Neural progenitor cell (in vitro differentiated cells): ENCODE measurements at regions not wholly inside any gene's neighbourhood (a gene's known extent, or its start where the extent isn't known, plus 50 kb on each side); places are given as distances from the start of the nearest gene placed in this dataset.

Source experiments
- DNase-seq: peaks from one replicate; pipeline ENCODE4 v3.0.0-alpha.2; 2016; ENCODE audit warnings: low spot score
- H2AFZ ChIP-seq: fragments of 200-600 bp; sonication (generic); replicated peaks from 2 replicates; pipeline ENCODE4 v1.6.1; 2016; ENCODE audit warnings: antibody characterized with exemption
- H3F3A ChIP-seq: fragments of 200-600 bp; sonication (generic); 2 replicates; pipeline ENCODE4 v1.6.1; 2016; ENCODE audit warnings: antibody characterized with exemption, low read depth
- H3K27ac ChIP-seq: fragments of 200-600 bp; sonication (generic); 2 replicates; pipeline ENCODE4 v1.5.1; 2016; ENCODE audit warnings: mild to moderate bottlenecking
- H3K27me3 ChIP-seq: fragments of 200-600 bp; sonication (generic); 2 replicates; pipeline ENCODE4 v1.6.1; 2016; ENCODE audit warnings: mild to moderate bottlenecking, moderate library complexity
- H3K36me3 ChIP-seq: fragments of 200-600 bp; sonication (generic); 2 replicates; pipeline ENCODE4 v1.5.1; 2016
- H3K4me1 ChIP-seq: fragments of 200-600 bp; sonication (generic); 2 replicates; pipeline ENCODE4 v1.6.1; 2016; ENCODE audit warnings: mixed run types
- H3K4me2 ChIP-seq: fragments of 200-600 bp; sonication (generic); 2 replicates; pipeline ENCODE4 v1.6.1; 2016
- H3K4me3 ChIP-seq: fragments of 200-600 bp; sonication (generic); 2 replicates; pipeline ENCODE4 v1.5.1; 2016
- H3K79me2 ChIP-seq: fragments of 200-600 bp; sonication (generic); 2 replicates; pipeline ENCODE4 v1.6.1; 2016; ENCODE audit warnings: low read depth
- H3K9ac ChIP-seq: fragments of 200-600 bp; sonication (generic); 2 replicates; pipeline ENCODE4 v1.6.1; 2016
- H3K9me3 ChIP-seq: fragments of 200-600 bp; sonication (generic); 2 replicates; pipeline ENCODE4 v1.5.1; 2016; ENCODE audit warnings: low read depth
- H4K20me1 ChIP-seq: fragments of 200-600 bp; sonication (generic); 2 replicates; pipeline ENCODE4 v1.6.1; 2016; ENCODE audit warnings: low read depth
- H3K27ac Mint-ChIP-seq: 3 replicates; pipeline ENCODE4 v1.8.0; 2021; ENCODE audit warnings: mixed read lengths
- H3K27me3 Mint-ChIP-seq: 2 replicates; pipeline ENCODE4 v1.8.0; 2022; ENCODE audit warnings: low read depth, mild to moderate bottlenecking, inconsistent platforms, moderate library complexity, mixed read lengths; ENCODE audit not compliant: insufficient read depth
- H3K36me3 Mint-ChIP-seq: 3 replicates; pipeline ENCODE4 v1.8.0; 2021; ENCODE audit warnings: mixed read lengths
- H3K4me1 Mint-ChIP-seq: 3 replicates; pipeline ENCODE4 v1.8.0; 2021; ENCODE audit warnings: mixed read lengths
- H3K4me3 Mint-ChIP-seq: 3 replicates; pipeline ENCODE4 v1.8.0; 2021; ENCODE audit warnings: mild to moderate bottlenecking, moderate library complexity, mixed read lengths
- H3K9me3 Mint-ChIP-seq: 3 replicates; pipeline ENCODE4 v1.8.0; 2020; ENCODE audit warnings: mixed read lengths
- CTCF ChIP-seq: fragments of 200-600 bp; sonication (generic); IDR thresholded peaks from 2 replicates; pipeline ENCODE4 v1.5.1; 2017; ENCODE audit warnings: antibody characterized with exemption, mild to moderate bottlenecking
- EZH2 ChIP-seq: fragments of 200-600 bp; sonication (generic); IDR thresholded peaks from 2 replicates; pipeline ENCODE4 v1.6.1; 2017; ENCODE audit warnings: antibody characterized with exemption, mild to moderate bottlenecking, moderate library complexity
- EZH2phosphoT487 ChIP-seq: fragments of 200-600 bp; sonication (generic); IDR thresholded peaks from 2 replicates; pipeline ENCODE4 v1.6.1; 2017; ENCODE audit warnings: antibody characterized with exemption

DNA sequence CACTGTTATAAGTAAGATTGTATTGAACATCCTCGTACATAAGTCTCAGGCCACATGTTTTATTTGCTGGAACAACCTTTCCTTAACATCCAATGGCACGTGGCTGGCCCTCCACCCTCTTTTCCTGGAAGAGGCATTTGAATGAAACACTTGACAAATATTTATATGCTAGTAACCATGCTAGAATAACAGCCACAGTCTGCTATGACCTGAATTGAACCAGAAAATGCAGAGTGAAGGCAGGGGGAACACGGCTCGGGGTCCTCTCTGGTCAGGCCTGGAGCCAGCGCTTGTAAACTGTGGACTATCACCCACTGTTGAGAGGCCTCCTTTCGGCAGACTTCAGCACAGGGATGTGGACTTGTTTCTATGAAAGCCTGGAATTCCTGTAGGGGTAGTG is 198.2 kb upstream of the COPS8 start:
- Histone ChIP-seq H2AFZ (peak overlapping the region; percentile 41), H3K36me3 (no peaks in the 10 kb centered on the region), H3K27ac (no peak overlapping the region), H3K9me3 (no peaks in the 10 kb centered on the region), H4K20me1 (no peaks in the 10 kb centered on the region), H3K4me2 (no peak overlapping the region), H3F3A (no peaks in the 10 kb centered on the region), H3K27me3 (no peaks in the 10 kb centered on the region), H3K9ac (no peak overlapping the region), H3K4me1 (peaks cover 5% of the 10 kb centered on the region), H3K79me2 (no peaks in the 10 kb centered on the region), H3K4me3 (no peak overlapping the region)
- no peak for TF ChIP-seq EZH2
- no peak for TF ChIP-seq CTCF
- no peak for TF ChIP-seq EZH2phosphoT487
- Mint-ChIP-seq H3K27ac (no peak overlapping the region), H3K4me3 (no peak overlapping the region), H3K9me3 (peaks cover 3% of the 10 kb centered on the region), H3K4me1 (peaks cover 27% of the 10 kb centered on the region), H3K27me3 (peaks cover 3% of the 10 kb centered on the region), H3K36me3 (no peaks in the 10 kb centered on the region)
- no peak for DNase-seq

- peak overlapping the region; percentile 41 for H2AFZ ChIP-seq
- Mint-ChIP-seq H3K36me3 (no peaks in the 10 kb centered on the region), H3K9me3 (no peaks in the 10 kb centered on the region), H3K4me1 (peaks cover 29% of the 10 kb centered on the region), H3K27me3 (peaks cover 3% of the 10 kb centered on the region), H3K27ac (peak overlapping the region; percentile 78), H3K4me3 (no peak overlapping the region)
- no peaks in the 10 kb centered on the region for H3K36me3 ChIP-seq
- no peaks in the 10 kb centered on the region for H4K20me1 ChIP-seq
- peaks cover 5% of the 10 kb centered on the region for H3K4me1 ChIP-seq
- no peak overlapping the region for H3K4me2 ChIP-seq
- H3K79me2 ChIP-seq: no peaks in the 10 kb centered on the region
- no peaks in the 10 kb centered on the region for H3F3A ChIP-seq
- TF ChIP-seq EZH2: no peak
- no peak for TF ChIP-seq EZH2phosphoT487
- TF ChIP-seq CTCF: no peak
- no peaks in the 10 kb centered on the region for H3K27me3 ChIP-seq
- no peak overlapping the region for H3K4me3 ChIP-seq
- no peak for DNase-seq
- H3K9ac ChIP-seq: no peak overlapping the region
- H3K27ac ChIP-seq: no peak overlapping the region
- no peaks in the 10 kb centered on the region for H3K9me3 ChIP-seq
Observed at GRCh38 chr2:236887953-236888793, 197.5 kb upstream of the COPS8 start.

- Mint-ChIP-seq H3K4me1 (peaks cover 29% of the 10 kb centered on the region), H3K27me3 (peaks cover 3% of the 10 kb centered on the region), H3K27ac (no peak overlapping the region), H3K36me3 (no peaks in the 10 kb centered on the region), H3K4me3 (no peak overlapping the region), H3K9me3 (no peaks in the 10 kb centered on the region)
- no peak overlapping the region for H2AFZ ChIP-seq
- DNase-seq: no peak
- TF ChIP-seq CTCF (no peak), EZH2 (no peak), EZH2phosphoT487 (no peak)
- no peaks in the 10 kb centered on the region for H4K20me1 ChIP-seq
- H3K4me1 ChIP-seq: peaks cover 5% of the 10 kb centered on the region
- H3K27me3 ChIP-seq: no peaks in the 10 kb centered on the region
- H3K79me2 ChIP-seq: no peaks in the 10 kb centered on the region
- H3K36me3 ChIP-seq: no peaks in the 10 kb centered on the region
- H3K4me3 ChIP-seq: no peak overlapping the region
- H3K9me3 ChIP-seq: no peaks in the 10 kb centered on the region
- H3K27ac ChIP-seq: no peak overlapping the region
- no peak overlapping the region for H3K4me2 ChIP-seq
- H3F3A ChIP-seq: no peaks in the 10 kb centered on the region
- no peak overlapping the region for H3K9ac ChIP-seq
Observed at GRCh38 chr2:236888794-236889780, 196.6 kb upstream of the COPS8 start.
